ENCODE measurements at regions not wholly inside any gene's neighbourhood (a gene's known extent, or its start where the extent isn't known, plus 50 kb on each side); places are given as distances from the start of the nearest gene placed in this dataset.
A peak's percentile ranks its signal among the peaks of the same experiment; 100 is the strongest.
"Not testable (repeated sequence)": the region's sequence is repeated elsewhere in the genome, so short reads cannot be mapped to it uniquely, and the experiment has no call there.

GRCh38 chr1:181170194-181170593 lies 81.7 kb downstream of the IER5 start:
- no peak for DNase-seq (ENCODE audit: low read depth in 2 of 3, low spot score in 2 of 3)

GRCh38 chr1:181172082-181172481 lies 83.6 kb downstream of the IER5 start:
- no peak for DNase-seq (ENCODE audit: low read depth in 2 of 3, low spot score in 2 of 3)

- no peak for DNase-seq (ENCODE audit: low read depth in 2 of 3, low spot score in 2 of 3)
These were observed 85.4 kb downstream of the IER5 start for GRCh38 chr1:181173761-181174447.

- DNase-seq (ENCODE audit: low read depth in 2 of 3, low spot score in 2 of 3), result no peak
These were observed 86.4 kb downstream of the IER5 start for GRCh38 chr1:181174861-181175260.

GRCh38 chr1:181175356-181175910 lies 86.9 kb downstream of the IER5 start:
- DNase-seq (ENCODE audit: low read depth in 2 of 3, low spot score in 2 of 3), result no peak

GRCh38 chr1:181175955-181176354 lies 87.5 kb downstream of the IER5 start:
- no peak for DNase-seq (ENCODE audit: low read depth in 2 of 3, low spot score in 2 of 3)

- no peak for DNase-seq (ENCODE audit: low read depth in 2 of 3, low spot score in 2 of 3)
These were observed 89.9 kb downstream of the IER5 start for GRCh38 chr1:181178241-181178879.

GRCh38 chr1:181179279-181179986 lies 90.9 kb downstream of the IER5 start:
- DNase-seq (ENCODE audit: low read depth in 2 of 3, low spot score in 2 of 3), result no peak

- DNase-seq (ENCODE audit: low read depth in 2 of 3, low spot score in 2 of 3), result peak in 2 of 3 donors; percentile 31 to 48
These were observed 91.5 kb downstream of the IER5 start for GRCh38 chr1:181179987-181180365.

- no peak for DNase-seq (ENCODE audit: low read depth in 2 of 3, low spot score in 2 of 3)
These were observed 92.0 kb downstream of the IER5 start for GRCh38 chr1:181180407-181181031.

- no peak for DNase-seq (ENCODE audit: low read depth in 2 of 3, low spot score in 2 of 3)
These were observed 93.5 kb downstream of the IER5 start for GRCh38 chr1:181181792-181182585.

GRCh38 chr1:181184621-181185020 lies 96.1 kb downstream of the IER5 start:
- no peak for DNase-seq (ENCODE audit: low read depth in 2 of 3, low spot score in 2 of 3)

GRCh38 chr1:181185461-181185860 lies 97.0 kb downstream of the IER5 start:
- no peak for DNase-seq (ENCODE audit: low read depth in 2 of 3, low spot score in 2 of 3)

GRCh38 chr1:181186133-181186532 lies 97.6 kb downstream of the IER5 start:
- not testable (repeated sequence) for DNase-seq (ENCODE audit: low read depth in 2 of 3, low spot score in 2 of 3)

- DNase-seq (ENCODE audit: low read depth in 2 of 3, low spot score in 2 of 3), result no peak
These were observed 99.0 kb downstream of the IER5 start for GRCh38 chr1:181187337-181188126.

GRCh38 chr1:181189245-181189644 lies 100.7 kb downstream of the IER5 start:
- DNase-seq (ENCODE audit: low read depth in 2 of 3, low spot score in 2 of 3), result no peak

- peak; percentile 54 to 75 (median 67) for DNase-seq (ENCODE audit: low read depth in 2 of 3, low spot score in 2 of 3)
These were observed 101.3 kb downstream of the IER5 start for GRCh38 chr1:181189691-181190363.

GRCh38 chr1:181190364-181191035 lies 102.0 kb downstream of the IER5 start:
- DNase-seq (ENCODE audit: low read depth in 2 of 3, low spot score in 2 of 3), result no peak
